BLaER1 (cell line): ENCODE measurements at regions not wholly inside any gene's neighbourhood (a gene's known extent, or its start where the extent isn't known, plus 50 kb on each side); places are given as distances from the start of the nearest gene placed in this dataset.
"Not testable (repeated sequence)": the region's sequence is repeated elsewhere in the genome, so short reads cannot be mapped to it uniquely, and the experiment has no call there.

Source experiments
- H3K27ac ChIP-seq: shearing (Covaris generic); formaldehyde crosslinking; 2 replicates; pipeline ENCODE4 v1.8.1; 2022
- H3K27me3 ChIP-seq: shearing (Covaris generic); formaldehyde crosslinking; 2 replicates; pipeline ENCODE4 v1.8.1; 2022
- H3K36me3 ChIP-seq: shearing (Covaris generic); formaldehyde crosslinking; 2 replicates; pipeline ENCODE4 v1.8.1; 2022
- H3K4me1 ChIP-seq: shearing (Covaris generic); formaldehyde crosslinking; 2 replicates; pipeline ENCODE4 v1.8.1; 2022
- H3K4me2 ChIP-seq: shearing (Covaris generic); formaldehyde crosslinking; 2 replicates; pipeline ENCODE4 v1.8.1; 2022
- H3K4me3 ChIP-seq: shearing (Covaris generic); formaldehyde crosslinking; 2 replicates; pipeline ENCODE4 v1.8.1; 2022
- H3K9ac ChIP-seq: shearing (Covaris generic); formaldehyde crosslinking; 2 replicates; pipeline ENCODE4 v1.8.1; 2022
- H3K9me3 ChIP-seq: shearing (Covaris generic); formaldehyde crosslinking; 2 replicates; pipeline ENCODE4 v1.8.1; 2022
- H4K20me1 ChIP-seq: shearing (Covaris generic); formaldehyde crosslinking; 2 replicates; pipeline ENCODE4 v1.8.1; 2022
- Cebpa-rat ChIP-seq: shearing (Covaris generic); IDR thresholded peaks from 2 replicates; pipeline ENCODE4 v1.8.1; 2022

DNA sequence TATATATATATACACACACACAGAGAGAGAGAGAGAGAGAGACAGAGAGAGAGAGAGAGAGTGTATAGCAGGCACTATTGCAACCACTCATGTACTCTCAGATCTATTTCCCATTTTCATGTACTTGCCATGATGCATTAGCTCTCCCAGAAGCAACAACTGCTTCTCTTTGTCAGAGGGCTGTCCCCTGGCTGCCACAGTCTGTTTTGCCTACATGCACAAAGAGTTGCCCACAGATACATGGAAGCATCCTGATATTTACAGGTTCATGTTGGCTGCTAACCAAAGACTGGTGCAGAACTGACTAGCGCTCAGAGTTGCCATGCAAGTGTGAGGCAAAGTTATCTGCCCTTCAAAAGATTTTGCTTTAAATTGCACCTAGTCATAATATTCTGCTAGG, 469.3 kb upstream of the ZNF804A start:
- no peaks in the 10 kb centered on the region for H4K20me1 ChIP-seq
- no peaks in the 10 kb centered on the region for H3K36me3 ChIP-seq
- no peaks in the 10 kb centered on the region for H3K9me3 ChIP-seq
- no peak overlapping the region for H3K4me2 ChIP-seq
- H3K4me3 ChIP-seq, result no peak overlapping the region
- H3K4me1 ChIP-seq, result no peaks in the 10 kb centered on the region
- no peaks in the 10 kb centered on the region for H3K27me3 ChIP-seq
- H3K9ac ChIP-seq, result no peak overlapping the region
- no peak overlapping the region for H3K27ac ChIP-seq
- TF ChIP-seq Cebpa-rat, result no peak

DNA sequence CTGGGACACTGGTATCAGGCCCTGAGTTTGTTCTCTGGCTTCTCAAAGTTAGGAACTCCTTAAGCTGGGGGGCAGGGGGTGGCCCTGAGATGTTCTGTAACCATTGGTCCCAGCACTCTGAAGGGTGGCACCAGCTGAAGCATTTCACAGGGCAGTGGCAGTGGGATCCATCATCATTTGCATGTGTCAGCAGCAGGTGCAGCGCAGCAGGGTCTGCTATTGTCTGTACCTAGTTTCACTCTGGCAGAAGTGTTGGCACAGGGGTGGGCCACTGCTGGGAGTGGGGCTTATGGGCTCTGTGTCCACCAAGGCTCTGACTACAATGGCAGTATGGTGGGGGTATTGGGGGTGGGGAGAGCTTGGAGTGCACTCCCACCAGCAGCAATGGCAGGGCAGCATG, 460.4 kb upstream of the ZNF804A start:
- Histone ChIP-seq H4K20me1 (no peaks in the 10 kb centered on the region), H3K4me1 (no peaks in the 10 kb centered on the region), H3K9ac (no peak overlapping the region)

DNA sequence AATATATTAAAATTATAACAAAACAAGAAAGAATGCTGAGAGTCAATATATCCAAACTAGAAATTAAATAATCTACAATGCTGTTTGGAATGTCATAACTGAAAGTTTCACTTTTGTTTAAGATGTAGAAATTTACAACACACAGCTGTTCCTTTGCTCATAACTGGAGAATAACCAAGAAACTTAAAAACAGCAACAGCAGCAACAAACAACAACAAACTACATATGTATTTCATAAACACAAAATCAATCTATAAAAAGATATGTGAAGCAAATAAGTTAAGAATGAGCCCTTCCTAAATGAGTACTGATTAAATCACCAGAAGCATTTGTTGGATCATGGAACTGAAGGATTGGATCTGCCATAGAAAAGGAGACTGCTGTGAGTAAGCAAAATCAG, 456.5 kb upstream of the ZNF804A start:
- Histone ChIP-seq H3K9me3 (no peaks in the 10 kb centered on the region), H3K4me1 (no peaks in the 10 kb centered on the region), H3K36me3 (no peaks in the 10 kb centered on the region), H3K4me3 (no peak overlapping the region), H4K20me1 (no peaks in the 10 kb centered on the region), H3K27ac (no peak overlapping the region), H3K9ac (no peak overlapping the region), H3K27me3 (no peaks in the 10 kb centered on the region), H3K4me2 (no peak overlapping the region)
- TF ChIP-seq Cebpa-rat, result no peak

More for the DNA sequence above, 460.4 kb upstream of the ZNF804A start:
- H3K4me2 ChIP-seq, result no peak overlapping the region
- H3K27ac ChIP-seq, result no peak overlapping the region
- no peaks in the 10 kb centered on the region for H3K27me3 ChIP-seq
- no peak for TF ChIP-seq Cebpa-rat
- H3K36me3 ChIP-seq, result no peaks in the 10 kb centered on the region
- no peaks in the 10 kb centered on the region for H3K9me3 ChIP-seq
- H3K4me3 ChIP-seq, result no peak overlapping the region

DNA sequence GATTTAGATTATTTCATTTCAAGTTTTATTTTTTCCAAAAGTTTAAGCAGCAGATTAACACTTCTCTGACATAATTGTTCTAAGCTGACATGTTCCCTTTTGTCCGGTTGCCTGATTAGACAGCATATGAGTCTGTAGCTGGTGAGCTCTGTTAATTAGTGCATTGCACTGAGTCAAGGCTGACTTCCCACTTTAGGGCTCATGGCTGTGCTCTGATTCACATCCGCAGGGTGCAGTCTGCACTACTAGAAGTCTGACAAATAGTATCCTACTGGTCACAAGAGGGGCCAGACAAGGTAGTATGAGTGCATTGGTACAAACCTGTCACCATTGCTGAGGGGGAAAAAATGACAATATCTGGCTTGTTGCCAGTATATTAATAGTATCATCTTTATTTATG, 443.9 kb upstream of the ZNF804A start:
- peaks cover 2% of the 10 kb centered on the region; the same call in 1 of the 2 replicates for H3K9me3 ChIP-seq
- H3K4me2 ChIP-seq, result no peak overlapping the region
- H3K36me3 ChIP-seq, result no peaks in the 10 kb centered on the region
- H3K4me1 ChIP-seq, result no peaks in the 10 kb centered on the region
- TF ChIP-seq Cebpa-rat, result no peak
- H4K20me1 ChIP-seq, result no peaks in the 10 kb centered on the region
- no peak overlapping the region for H3K27ac ChIP-seq
- no peaks in the 10 kb centered on the region for H3K27me3 ChIP-seq
- no peak overlapping the region for H3K9ac ChIP-seq
- no peak overlapping the region for H3K4me3 ChIP-seq

DNA sequence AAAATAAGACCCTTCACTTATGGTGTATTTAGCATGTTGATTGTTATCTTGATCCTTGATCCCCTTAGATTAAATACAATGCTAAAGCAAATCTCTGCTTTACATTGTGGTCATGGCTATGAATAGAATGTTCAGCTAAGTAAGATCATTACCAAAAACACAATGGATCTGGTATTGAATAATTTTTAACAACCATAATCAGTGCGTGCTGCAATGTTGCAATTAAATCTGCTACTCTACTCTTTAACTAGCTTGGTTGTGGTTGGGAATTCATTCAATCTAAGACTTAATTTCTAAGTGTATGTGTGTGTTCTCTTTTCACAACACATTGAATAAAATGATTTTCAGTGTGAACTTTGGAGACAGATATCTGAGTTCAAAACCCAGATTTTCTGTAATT, 442.5 kb upstream of the ZNF804A start:
- no peak overlapping the region for H3K4me3 ChIP-seq
- TF ChIP-seq Cebpa-rat, result no peak
- no peaks in the 10 kb centered on the region for H3K9me3 ChIP-seq
- H3K9ac ChIP-seq, result no peak overlapping the region
- H3K27ac ChIP-seq, result no peak overlapping the region
- no peak overlapping the region for H3K4me2 ChIP-seq
- H3K27me3 ChIP-seq, result no peaks in the 10 kb centered on the region
- no peaks in the 10 kb centered on the region for H3K36me3 ChIP-seq
- no peaks in the 10 kb centered on the region for H3K4me1 ChIP-seq
- H4K20me1 ChIP-seq, result no peaks in the 10 kb centered on the region

DNA sequence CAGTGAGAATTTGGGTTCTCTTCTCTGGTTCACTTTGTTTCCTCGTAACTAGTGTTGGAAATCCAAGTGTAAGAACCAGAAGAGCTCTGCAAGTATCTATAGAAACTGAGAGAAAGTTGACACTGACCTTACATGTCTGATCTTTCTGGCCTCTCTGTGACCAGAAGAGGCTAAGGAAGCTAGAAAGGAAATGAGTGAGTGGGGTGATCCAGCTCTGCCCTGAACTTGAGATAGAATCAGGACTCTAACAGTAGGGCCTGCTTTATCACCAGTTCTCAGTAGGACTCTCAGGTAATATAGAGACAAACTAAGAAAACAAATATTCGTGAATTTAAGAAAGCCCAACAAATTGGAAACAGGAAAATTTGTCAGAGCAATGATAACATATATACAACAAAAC, 441.2 kb upstream of the ZNF804A start:
- H3K36me3 ChIP-seq, result no peaks in the 10 kb centered on the region
- H3K4me2 ChIP-seq, result no peak overlapping the region
- TF ChIP-seq Cebpa-rat, result no peak
- H3K9me3 ChIP-seq, result no peaks in the 10 kb centered on the region
- no peak overlapping the region for H3K9ac ChIP-seq
- H4K20me1 ChIP-seq, result no peaks in the 10 kb centered on the region
- H3K27me3 ChIP-seq, result no peaks in the 10 kb centered on the region
- no peaks in the 10 kb centered on the region for H3K4me1 ChIP-seq
- H3K27ac ChIP-seq, result no peak overlapping the region
- H3K4me3 ChIP-seq, result no peak overlapping the region

DNA sequence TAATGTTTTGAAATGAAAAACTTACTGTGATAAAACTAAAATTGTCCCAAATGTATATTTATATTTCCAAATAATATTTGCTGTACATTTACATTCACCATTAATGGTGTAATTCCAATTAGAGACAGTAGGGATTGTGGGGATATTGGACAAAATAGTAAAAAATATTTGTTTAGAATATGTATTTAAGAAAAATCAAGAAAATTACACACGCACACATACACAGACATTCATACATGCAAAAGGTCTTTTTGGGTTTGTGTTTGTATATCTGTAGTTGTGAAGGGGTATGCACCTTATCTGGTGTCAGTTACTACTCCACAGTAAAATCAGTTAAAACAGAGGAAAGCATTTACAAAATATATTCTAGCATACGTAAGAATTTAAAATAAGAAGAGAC, 435.9 kb upstream of the ZNF804A start:
- no peaks in the 10 kb centered on the region for H3K36me3 ChIP-seq
- H3K27me3 ChIP-seq, result no peaks in the 10 kb centered on the region
- no peak overlapping the region for H3K4me2 ChIP-seq
- no peak overlapping the region for H3K4me3 ChIP-seq
- H4K20me1 ChIP-seq, result no peaks in the 10 kb centered on the region
- H3K4me1 ChIP-seq, result no peaks in the 10 kb centered on the region
- TF ChIP-seq Cebpa-rat, result no peak
- H3K27ac ChIP-seq, result no peak overlapping the region
- no peak overlapping the region for H3K9ac ChIP-seq
- no peaks in the 10 kb centered on the region for H3K9me3 ChIP-seq

DNA sequence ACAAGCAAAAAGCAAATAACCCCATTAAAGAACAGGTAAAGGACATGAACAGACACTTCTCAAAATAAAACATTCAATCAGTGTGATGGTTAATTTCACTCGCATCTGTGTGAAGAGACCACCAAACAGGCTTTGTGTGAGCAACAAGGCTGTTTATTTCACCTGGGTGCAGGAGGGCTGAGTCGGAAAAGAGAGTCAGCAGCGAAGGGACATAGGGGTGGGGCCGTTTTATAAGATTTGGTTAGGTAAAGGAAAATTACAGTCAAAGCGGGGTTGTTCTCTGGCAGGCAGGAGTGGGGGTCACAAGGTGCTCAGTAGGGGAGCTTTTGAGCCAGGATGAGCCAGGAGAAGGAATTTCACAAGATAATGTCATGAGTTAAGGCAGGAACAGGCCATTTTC, 429.5 kb upstream of the ZNF804A start:
- H3K27ac ChIP-seq, H3K9ac ChIP-seq, H3K4me3 ChIP-seq, H3K9me3 ChIP-seq, H4K20me1 ChIP-seq, H3K4me2 ChIP-seq, H3K36me3 ChIP-seq, H3K4me1 ChIP-seq, H3K27me3 ChIP-seq: not testable (repeated sequence)

DNA sequence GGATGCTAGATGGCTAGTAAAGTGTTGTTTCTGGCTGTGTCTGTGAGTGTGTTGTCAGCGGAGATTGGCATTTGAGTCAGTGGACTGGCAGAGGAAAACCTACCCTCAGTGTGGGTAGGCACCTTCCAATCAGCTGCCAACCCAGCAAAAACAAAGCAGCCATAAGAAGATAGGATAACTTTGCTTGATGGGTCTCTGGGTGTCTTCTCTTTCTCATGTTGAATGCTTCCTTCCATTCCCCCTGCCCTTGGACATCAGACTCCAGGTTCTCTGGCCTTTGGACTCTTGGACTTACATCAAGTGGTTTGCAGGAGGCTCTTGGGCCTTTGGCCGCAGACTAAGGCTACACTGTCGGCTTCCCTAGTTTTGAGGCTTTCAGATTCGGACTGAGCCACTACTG, 429.0 kb upstream of the ZNF804A start:
- Histone ChIP-seq H3K9me3 (no peaks in the 10 kb centered on the region), H3K4me1 (no peaks in the 10 kb centered on the region), H3K4me2 (no peak overlapping the region), H3K27me3 (no peaks in the 10 kb centered on the region), H3K36me3 (no peaks in the 10 kb centered on the region), H3K27ac (no peak overlapping the region), H4K20me1 (no peaks in the 10 kb centered on the region), H3K9ac (no peak overlapping the region), H3K4me3 (no peak overlapping the region)
- TF ChIP-seq Cebpa-rat, result no peak

DNA sequence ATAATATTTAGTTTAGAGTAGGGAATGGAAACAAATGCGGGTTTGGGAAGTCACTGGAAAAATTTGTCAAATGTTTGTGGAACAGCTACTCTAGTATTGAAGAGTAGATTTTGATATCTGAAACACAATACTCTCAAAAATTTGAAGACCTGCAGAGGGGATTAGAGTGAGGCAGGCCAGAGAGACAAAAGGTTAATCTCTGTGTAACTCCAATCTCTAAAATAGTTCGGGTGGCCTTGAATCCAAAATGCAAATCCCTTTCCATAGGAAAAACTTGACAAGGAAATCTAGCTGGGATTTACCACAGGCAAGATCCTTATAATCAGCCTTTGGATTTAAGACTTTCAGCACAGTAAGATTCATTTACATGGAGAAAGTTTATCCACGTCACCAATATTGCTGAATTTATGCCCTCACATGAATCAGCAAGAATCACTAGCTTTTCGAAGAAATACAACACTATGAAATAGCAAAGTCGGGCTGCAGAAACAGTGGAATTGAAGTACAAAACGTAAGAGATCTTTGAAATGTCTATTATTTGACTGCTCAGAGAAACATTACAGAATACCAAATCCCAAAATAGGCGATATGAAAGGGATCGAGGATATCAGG, 423.7 kb upstream of the ZNF804A start:
- Histone ChIP-seq H4K20me1 (no peaks in the 10 kb centered on the region), H3K4me2 (no peak overlapping the region), H3K9ac (no peak overlapping the region), H3K27me3 (no peaks in the 10 kb centered on the region), H3K4me3 (no peak overlapping the region), H3K9me3 (no peaks in the 10 kb centered on the region), H3K27ac (no peak overlapping the region), H3K4me1 (no peaks in the 10 kb centered on the region), H3K36me3 (no peaks in the 10 kb centered on the region)
- TF ChIP-seq Cebpa-rat, result no peak

DNA sequence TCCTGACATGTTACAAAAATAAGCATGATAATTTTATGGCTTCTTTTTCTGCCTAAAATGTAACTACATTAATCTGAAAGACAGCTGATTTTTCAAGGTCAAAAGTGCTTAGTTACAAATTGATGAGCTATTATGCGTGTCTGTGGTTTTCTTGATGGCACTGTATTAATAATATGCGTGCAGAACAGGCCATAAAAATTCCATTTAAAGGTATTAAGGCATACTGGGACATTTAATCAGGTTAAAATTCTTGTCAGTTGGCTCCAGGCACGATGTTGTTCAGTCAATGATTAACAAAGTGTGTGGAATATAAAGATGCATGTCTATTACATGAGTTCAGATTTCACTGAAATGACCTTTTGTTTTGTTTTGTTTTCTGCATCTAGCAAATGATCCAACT, 420.1 kb upstream of the ZNF804A start:
- H3K9ac ChIP-seq, result no peak overlapping the region
- no peaks in the 10 kb centered on the region for H4K20me1 ChIP-seq
- H3K9me3 ChIP-seq, result no peaks in the 10 kb centered on the region
- no peaks in the 10 kb centered on the region for H3K4me1 ChIP-seq
- H3K36me3 ChIP-seq, result no peaks in the 10 kb centered on the region
- H3K27ac ChIP-seq, result no peak overlapping the region
- TF ChIP-seq Cebpa-rat, result no peak
- H3K4me3 ChIP-seq, result no peak overlapping the region
- H3K4me2 ChIP-seq, result no peak overlapping the region
- H3K27me3 ChIP-seq, result no peaks in the 10 kb centered on the region
